ENCODE measurements at regions not wholly inside any gene's neighbourhood (a gene's known extent, or its start where the extent isn't known, plus 50 kb on each side); places are given as distances from the start of the nearest gene placed in this dataset.
"Not testable (repeated sequence)": the region's sequence is repeated elsewhere in the genome, so short reads cannot be mapped to it uniquely, and the experiment has no call there.

DNA sequence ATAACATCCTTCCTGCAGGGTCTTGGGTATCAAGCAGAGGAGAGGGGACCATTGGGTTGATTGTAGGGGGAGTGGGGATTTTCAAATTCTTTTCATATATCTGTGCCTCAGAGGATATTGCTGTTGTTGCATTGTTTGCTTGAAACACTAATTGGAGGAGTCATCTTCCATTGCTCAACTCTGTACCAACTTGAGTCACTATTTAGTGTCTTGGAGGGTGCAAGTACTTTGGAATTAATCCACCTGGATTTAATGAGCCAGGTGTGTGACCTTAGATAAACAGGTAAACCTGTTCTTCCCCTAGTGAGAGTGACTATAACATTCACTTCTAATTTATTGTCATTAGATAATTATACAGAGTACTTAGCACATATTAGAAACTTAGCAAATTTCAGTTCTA is 151.3 kb upstream of the CNTNAP4 start:
- Histone ChIP-seq H3K4me3 (no peak overlapping the region), H3K27me3 (ENCODE audit: low read depth) (no peaks in the 10 kb centered on the region; the same call in 1 of the 2 replicates), H3K36me3 (replicated peaks) (no peaks in the 10 kb centered on the region), H3K9me3 (no peaks in the 10 kb centered on the region), H3K4me1 (no peaks in the 10 kb centered on the region)
- no peak for DNase-seq (ENCODE audit: low spot score in 2 of 2)
- in situ Hi-C loops (cut with MboI; ENCODE audit: low sequenced_read_pairs), result no loop called here

DNA sequence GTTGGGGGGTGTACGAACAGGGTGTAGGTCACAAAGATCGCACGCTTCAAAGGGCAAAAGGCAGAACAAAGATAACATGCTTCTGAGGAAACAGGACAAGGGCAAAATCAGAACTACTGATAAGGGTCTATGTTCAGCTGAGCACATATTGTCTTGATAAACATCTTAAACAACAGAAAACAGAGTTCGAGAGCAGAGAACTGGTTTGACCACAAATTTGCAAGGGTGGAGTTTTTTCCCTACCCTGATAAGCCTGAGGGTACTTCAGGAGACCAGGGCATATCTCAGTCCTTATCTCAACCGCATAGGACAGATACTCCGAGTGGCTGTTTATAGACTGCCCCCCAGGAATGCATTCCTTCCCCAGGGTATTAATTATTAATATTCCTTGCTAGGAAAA is 139.1 kb upstream of the CNTNAP4 start:
- H3K4me3 ChIP-seq; H3K9me3 ChIP-seq; H3K4me1 ChIP-seq; in situ Hi-C loops (cut with MboI; ENCODE audit: low sequenced_read_pairs); H3K36me3 ChIP-seq (replicated peaks); DNase-seq (ENCODE audit: low spot score in 2 of 2); H3K27me3 ChIP-seq (ENCODE audit: low read depth): not testable (repeated sequence)

DNA sequence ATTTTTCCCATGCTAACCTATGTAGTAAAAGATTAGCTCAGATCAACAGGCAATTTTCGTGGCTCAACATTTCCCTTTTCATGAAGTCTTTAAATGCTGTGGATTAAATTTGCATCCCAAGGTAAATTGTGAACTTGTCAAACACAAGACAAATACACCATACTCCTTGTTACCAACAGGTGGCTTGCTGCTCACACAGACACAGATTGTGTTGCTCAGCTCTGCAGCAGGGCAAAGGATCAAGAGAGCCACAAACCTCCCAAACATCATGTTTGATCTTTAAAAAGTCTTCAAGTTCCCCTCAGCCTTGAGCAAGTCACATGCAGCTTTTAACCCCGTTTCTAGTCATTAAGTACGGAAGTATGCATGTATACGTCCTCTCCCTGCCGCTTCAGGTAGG is 119.6 kb upstream of the CNTNAP4 start:
- DNase-seq (ENCODE audit: low spot score in 2 of 2), result no peak
- in situ Hi-C loops (cut with MboI; ENCODE audit: low sequenced_read_pairs), result no loop called here
- H3K4me3 ChIP-seq, result no peak overlapping the region
- H3K36me3 ChIP-seq (replicated peaks), result no peaks in the 10 kb centered on the region
- H3K4me1 ChIP-seq, result no peaks in the 10 kb centered on the region
- H3K9me3 ChIP-seq, result no peaks in the 10 kb centered on the region
- no peaks in the 10 kb centered on the region for H3K27me3 ChIP-seq (ENCODE audit: low read depth)

DNA sequence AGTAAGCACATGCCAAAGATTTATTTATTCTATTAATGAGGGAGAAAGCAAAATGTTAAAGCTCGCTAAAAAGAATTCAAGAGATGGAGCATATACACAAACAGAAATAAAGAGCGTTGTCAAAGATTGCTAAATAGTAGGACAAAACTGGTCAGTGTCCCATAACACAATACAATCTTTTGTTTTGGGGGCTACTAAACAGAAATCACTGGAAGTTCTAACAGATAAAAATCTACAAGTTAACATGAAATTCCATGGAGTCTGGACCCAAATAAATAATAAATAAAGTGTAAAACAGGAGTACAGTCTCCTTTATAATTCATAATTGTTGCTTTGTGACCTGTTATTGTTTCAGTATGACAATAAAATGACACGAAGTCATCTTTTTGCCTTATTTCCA is 115.2 kb upstream of the CNTNAP4 start:
- DNase-seq (ENCODE audit: low spot score in 2 of 2), result no peak
- in situ Hi-C loops (cut with MboI; ENCODE audit: low sequenced_read_pairs), result no loop called here
- Histone ChIP-seq H3K36me3 (replicated peaks) (no peaks in the 10 kb centered on the region), H3K27me3 (ENCODE audit: low read depth) (no peaks in the 10 kb centered on the region), H3K4me3 (no peak overlapping the region), H3K4me1 (no peaks in the 10 kb centered on the region), H3K9me3 (no peaks in the 10 kb centered on the region)

DNA sequence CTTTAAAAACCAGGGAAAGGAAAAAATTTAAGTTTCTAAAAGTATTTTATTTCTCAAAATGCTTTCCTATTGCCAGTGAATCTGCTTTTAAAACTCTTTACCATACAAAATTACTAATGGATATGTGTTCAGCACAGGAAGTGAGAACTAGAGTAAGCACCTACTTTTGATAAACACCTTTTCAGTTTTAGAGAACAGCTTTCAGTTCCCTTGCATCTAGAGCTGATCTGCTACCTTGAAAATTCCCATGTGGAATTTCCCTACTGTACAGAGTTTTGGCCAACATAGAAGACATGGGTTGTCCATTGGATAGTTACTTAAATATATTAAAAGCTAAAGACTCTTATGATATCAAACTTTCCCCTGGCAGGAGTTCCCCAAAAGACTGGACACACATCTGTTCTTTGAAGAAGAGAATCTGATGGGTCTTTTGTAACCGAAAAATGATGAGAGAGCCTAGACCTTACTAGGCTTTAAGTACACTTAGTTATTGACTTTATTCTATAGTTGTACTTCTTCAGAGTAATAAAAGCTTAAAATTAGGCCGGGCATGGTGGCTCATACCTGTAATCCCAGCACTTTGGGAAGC is 112.1 kb upstream of the CNTNAP4 start:
- Histone ChIP-seq H3K4me3 (no peak overlapping the region), H3K36me3 (replicated peaks) (no peaks in the 10 kb centered on the region), H3K4me1 (no peaks in the 10 kb centered on the region), H3K27me3 (ENCODE audit: low read depth) (no peaks in the 10 kb centered on the region), H3K9me3 (no peaks in the 10 kb centered on the region)
- in situ Hi-C loops (cut with MboI; ENCODE audit: low sequenced_read_pairs), result no loop called here
- no peak for DNase-seq (ENCODE audit: low spot score in 2 of 2)

DNA sequence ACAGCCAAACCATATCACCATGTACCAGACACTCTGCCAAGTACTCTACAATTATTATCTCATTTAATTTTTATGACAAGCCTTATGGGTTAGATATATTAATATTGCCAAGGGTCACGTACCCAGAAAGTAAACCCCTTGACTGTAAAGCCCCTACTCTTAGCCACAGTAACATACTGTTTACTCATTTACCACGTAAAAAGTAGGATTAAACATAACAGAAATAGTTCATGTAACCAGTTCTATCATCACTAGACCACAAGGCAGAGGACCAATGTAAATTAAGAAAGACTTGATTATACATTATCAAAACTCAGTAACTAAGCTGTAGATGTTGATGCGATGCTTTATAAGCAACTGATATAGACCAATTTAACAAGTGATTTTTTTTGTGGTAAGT is 101.5 kb upstream of the CNTNAP4 start:
- Histone ChIP-seq H3K9me3 (no peaks in the 10 kb centered on the region), H3K4me1 (no peaks in the 10 kb centered on the region), H3K27me3 (ENCODE audit: low read depth) (no peaks in the 10 kb centered on the region), H3K36me3 (replicated peaks) (no peaks in the 10 kb centered on the region), H3K4me3 (no peak overlapping the region)
- DNase-seq (ENCODE audit: low spot score in 2 of 2), result no peak
- in situ Hi-C loops (cut with MboI; ENCODE audit: low sequenced_read_pairs), result no loop called here

DNA sequence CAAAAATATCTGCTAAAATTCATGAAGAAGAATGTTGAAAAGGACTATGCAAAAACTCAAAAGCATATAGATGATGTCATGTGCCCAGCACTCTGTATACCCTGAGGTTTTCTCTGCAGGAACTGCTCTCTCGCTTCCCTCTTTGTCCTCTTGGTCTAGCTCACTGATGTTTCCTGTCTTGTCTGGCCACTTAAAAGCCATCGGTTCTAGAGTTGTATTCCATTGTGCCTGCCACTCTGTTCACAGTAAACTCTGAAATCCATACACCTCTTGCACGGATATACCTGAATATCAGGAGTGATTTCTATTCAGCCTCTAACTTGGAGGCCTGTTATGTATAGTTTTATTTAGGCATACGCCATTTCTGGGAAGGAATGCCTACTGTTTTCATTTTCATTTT is 101.0 kb upstream of the CNTNAP4 start:
- no peaks in the 10 kb centered on the region for H3K4me1 ChIP-seq
- H3K9me3 ChIP-seq, result no peaks in the 10 kb centered on the region
- no peak for DNase-seq (ENCODE audit: low spot score in 2 of 2)
- H3K36me3 ChIP-seq (replicated peaks), result no peaks in the 10 kb centered on the region
- no peaks in the 10 kb centered on the region for H3K27me3 ChIP-seq (ENCODE audit: low read depth)
- no peak overlapping the region for H3K4me3 ChIP-seq
- in situ Hi-C loops (cut with MboI; ENCODE audit: low sequenced_read_pairs), result no loop called here

DNA sequence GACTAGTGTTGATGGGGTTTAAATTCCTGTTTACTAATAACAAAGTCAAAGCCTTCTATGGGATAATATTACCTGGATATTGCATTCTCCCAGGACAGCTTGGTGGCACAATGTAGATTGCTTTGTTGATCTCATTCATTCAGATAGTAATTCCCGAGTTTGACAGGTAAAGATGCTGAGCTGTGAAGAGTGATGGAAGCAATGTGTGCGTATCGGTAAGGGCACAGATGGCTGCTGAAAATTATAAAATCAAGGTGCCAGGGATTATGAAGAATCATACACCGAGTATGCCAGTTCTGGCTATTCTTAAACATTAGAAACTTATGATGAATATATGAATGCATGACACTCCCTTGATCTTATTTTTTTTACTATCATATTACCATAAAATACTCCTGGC is 100.6 kb upstream of the CNTNAP4 start:
- H3K27me3 ChIP-seq (ENCODE audit: low read depth), result no peaks in the 10 kb centered on the region
- no peak overlapping the region for H3K4me3 ChIP-seq

DNA sequence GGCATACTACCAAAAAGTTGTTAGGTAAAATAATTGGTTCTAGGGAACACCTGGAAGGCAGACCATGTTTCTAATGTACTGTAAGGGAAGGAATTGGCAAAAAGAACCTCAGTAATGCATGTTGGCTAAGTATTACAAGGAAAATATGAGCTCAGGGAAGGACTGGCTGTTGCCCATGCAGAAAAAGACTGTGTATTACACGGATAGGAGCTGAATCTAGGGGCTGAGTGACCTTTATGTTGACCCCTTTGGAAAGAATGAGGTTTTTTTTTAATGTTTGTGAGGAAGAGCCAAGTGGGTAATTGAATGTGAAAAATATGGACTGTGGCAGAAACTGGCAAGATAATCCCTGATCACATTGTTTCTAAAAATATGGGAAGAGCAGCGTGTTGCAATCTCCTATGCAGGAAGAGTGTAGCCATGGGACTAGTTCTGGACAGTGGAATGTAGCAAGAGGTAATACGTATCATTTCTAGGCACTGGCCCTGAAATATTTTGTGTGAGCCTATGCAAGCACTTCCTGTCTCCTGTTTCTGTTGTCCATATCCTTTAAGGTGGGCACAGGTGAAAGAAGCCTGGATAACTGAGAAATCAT is 95.1 kb upstream of the CNTNAP4 start:
- no peak for DNase-seq (ENCODE audit: low spot score in 2 of 2)
- H3K9me3 ChIP-seq, result no peaks in the 10 kb centered on the region
- H3K4me3 ChIP-seq, result no peak overlapping the region
- in situ Hi-C loops (cut with MboI; ENCODE audit: low sequenced_read_pairs), result no loop called here
- no peaks in the 10 kb centered on the region for H3K27me3 ChIP-seq (ENCODE audit: low read depth)
- no peaks in the 10 kb centered on the region for H3K4me1 ChIP-seq
- no peaks in the 10 kb centered on the region for H3K36me3 ChIP-seq (replicated peaks)

More for the DNA sequence above, 100.6 kb upstream of the CNTNAP4 start:
- in situ Hi-C loops (cut with MboI; ENCODE audit: low sequenced_read_pairs), result no loop called here
- no peaks in the 10 kb centered on the region for H3K4me1 ChIP-seq
- H3K9me3 ChIP-seq, result no peaks in the 10 kb centered on the region
- no peak for DNase-seq (ENCODE audit: low spot score in 2 of 2)
- H3K36me3 ChIP-seq (replicated peaks), result no peaks in the 10 kb centered on the region

DNA sequence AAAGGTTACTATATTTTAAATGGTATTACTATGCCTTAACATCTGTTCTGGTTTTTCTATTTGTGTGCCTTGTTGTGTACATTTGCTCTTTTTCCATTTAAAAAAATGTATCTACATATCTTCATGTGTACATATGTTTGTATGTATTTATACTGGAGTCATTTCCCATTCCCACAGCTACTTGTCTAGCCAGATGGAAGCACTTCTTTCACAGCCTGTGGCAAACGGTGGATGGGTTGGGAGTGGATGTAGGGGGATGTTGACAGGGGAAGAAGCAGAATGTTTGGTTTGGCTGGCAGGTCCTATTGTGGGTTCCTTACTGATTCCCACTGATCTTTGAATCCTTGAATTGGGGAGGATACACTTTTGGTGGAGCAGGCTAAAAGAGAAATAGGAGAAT is 93.6 kb upstream of the CNTNAP4 start:
- Histone ChIP-seq H3K4me1 (no peaks in the 10 kb centered on the region), H3K4me3 (no peak overlapping the region), H3K36me3 (replicated peaks) (no peaks in the 10 kb centered on the region), H3K9me3 (no peaks in the 10 kb centered on the region), H3K27me3 (ENCODE audit: low read depth) (no peaks in the 10 kb centered on the region)
- in situ Hi-C loops (cut with MboI; ENCODE audit: low sequenced_read_pairs), result no loop called here
- no peak for DNase-seq (ENCODE audit: low spot score in 2 of 2)

DNA sequence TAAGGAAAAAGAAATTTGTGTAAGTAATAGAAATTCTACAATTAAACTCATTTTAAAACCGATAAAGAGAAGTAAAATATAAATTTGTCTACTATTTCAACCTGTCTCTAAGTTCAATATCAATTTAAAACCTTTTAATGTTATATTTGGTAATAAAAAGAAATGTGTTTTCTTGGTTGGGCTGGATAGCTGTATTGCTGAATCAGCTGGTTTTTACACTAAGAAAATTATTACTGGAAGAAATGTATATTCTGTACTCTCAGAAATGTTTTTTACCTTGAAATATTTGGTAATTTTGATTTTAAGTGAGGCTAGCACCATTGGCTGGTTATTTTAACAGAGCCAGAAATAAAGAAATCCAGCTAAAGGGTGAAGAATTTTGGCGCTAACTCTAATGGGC is 87.1 kb upstream of the CNTNAP4 start:
- Histone ChIP-seq H3K36me3 (replicated peaks) (no peaks in the 10 kb centered on the region), H3K4me3 (no peak overlapping the region), H3K4me1 (no peaks in the 10 kb centered on the region), H3K27me3 (ENCODE audit: low read depth) (0 out of 2 replicates have a peak, but pooled peaks cover 2% of the 10 kb centered on the region), H3K9me3 (no peaks in the 10 kb centered on the region)
- DNase-seq (ENCODE audit: low spot score in 2 of 2), result no peak
- in situ Hi-C loops (cut with MboI; ENCODE audit: low sequenced_read_pairs), result no loop called here

DNA sequence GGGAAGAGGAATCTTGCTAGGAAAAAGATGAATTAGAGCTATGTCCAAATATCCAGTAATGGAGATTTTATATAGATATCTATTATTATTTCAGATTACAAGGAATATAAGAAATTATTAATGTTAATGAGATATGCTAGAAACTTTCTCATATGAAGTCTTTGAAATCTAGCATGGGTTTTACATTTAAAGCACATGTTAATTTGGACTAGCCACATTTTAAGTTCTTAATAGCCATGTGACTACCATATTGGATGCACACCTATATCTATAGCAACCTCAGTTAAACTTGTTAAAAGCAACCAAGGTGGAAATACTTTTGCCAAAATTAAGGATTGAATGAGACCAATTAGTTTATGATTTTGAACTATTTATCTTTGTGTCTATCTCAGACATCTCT is 86.7 kb upstream of the CNTNAP4 start:
- no peaks in the 10 kb centered on the region for H3K4me1 ChIP-seq
- H3K36me3 ChIP-seq (replicated peaks), result no peaks in the 10 kb centered on the region
- in situ Hi-C loops (cut with MboI; ENCODE audit: low sequenced_read_pairs), result no loop called here
- H3K27me3 ChIP-seq (ENCODE audit: low read depth), result 0 out of 2 replicates have a peak, but pooled peaks cover 2% of the 10 kb centered on the region
- H3K9me3 ChIP-seq, result no peaks in the 10 kb centered on the region
- H3K4me3 ChIP-seq, result no peak overlapping the region
- DNase-seq (ENCODE audit: low spot score in 2 of 2), result no peak

DNA sequence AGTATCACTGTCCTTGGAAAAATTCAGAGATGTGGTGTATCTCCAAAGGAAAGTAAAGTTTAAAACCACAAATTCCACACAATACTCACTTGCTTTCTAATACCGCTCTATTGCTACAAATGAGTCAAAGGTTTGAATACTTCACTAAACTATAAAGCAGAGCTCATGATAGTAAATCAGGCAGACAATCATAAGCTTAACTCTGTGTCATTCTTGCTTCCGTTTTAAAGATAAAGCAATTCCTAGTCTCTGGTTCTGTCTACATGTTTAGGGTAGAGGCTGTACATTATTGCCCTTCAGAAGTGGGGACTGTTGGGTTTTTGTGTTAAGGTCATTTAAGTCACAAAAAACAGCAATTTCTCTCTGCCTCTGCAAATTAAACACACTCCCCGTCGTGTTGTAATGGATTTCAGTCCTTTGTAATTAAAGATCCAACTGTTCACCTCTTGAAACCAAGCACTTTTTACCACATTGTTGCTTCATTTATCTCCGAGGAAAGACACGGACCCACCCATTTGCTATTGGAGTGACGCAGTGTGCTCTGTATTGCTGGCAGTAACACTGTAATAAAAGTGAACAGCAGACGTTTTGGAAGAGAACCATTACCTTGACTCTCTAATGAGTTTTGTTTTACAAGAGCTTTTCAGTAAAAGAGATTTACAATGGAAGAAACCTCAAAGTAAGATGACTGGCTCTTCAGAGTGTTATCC is 83.1 kb upstream of the CNTNAP4 start:
- Histone ChIP-seq H3K4me1 (no peaks in the 10 kb centered on the region), H3K4me3 (no peak overlapping the region), H3K9me3 (no peaks in the 10 kb centered on the region), H3K36me3 (replicated peaks) (no peaks in the 10 kb centered on the region), H3K27me3 (ENCODE audit: low read depth) (0 out of 2 replicates have a peak, but pooled peaks cover 2% of the 10 kb centered on the region)
- in situ Hi-C loops (cut with MboI; ENCODE audit: low sequenced_read_pairs), result no loop called here
- no peak for DNase-seq (ENCODE audit: low spot score in 2 of 2)

DNA sequence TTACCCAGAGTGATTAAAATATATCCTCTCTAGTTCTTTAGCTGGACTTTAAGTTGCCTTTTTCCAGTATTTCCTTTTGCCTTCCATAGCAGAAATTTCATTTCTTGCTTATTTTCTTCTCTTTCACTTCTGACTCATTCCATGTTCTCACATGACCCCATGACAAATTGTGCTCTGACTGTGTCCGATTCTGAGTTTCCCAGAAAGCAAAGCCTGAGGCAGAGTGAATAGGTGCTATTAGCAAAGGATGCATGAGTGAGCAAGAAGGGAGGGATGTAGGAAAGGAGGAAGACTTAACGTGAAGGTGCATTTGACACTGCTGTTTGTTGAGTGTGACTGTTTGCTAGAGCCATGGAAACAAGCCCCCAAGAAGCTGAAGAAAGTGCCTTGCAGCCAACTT is 82.6 kb upstream of the CNTNAP4 start:
- no peak for DNase-seq (ENCODE audit: low spot score in 2 of 2)
- no peaks in the 10 kb centered on the region for H3K9me3 ChIP-seq
- H3K27me3 ChIP-seq (ENCODE audit: low read depth), result 0 out of 2 replicates have a peak, but pooled peaks cover 2% of the 10 kb centered on the region
- no peak overlapping the region for H3K4me3 ChIP-seq
- H3K4me1 ChIP-seq, result no peaks in the 10 kb centered on the region
- no peaks in the 10 kb centered on the region for H3K36me3 ChIP-seq (replicated peaks)
- in situ Hi-C loops (cut with MboI; ENCODE audit: low sequenced_read_pairs), result no loop called here
